Endodermal cell (in vitro differentiated cells): ENCODE measurements at regions not wholly inside any gene's neighbourhood (a gene's known extent, or its start where the extent isn't known, plus 50 kb on each side); places are given as distances from the start of the nearest gene placed in this dataset.

Experiments
- DNase-seq: peaks from one replicate; pipeline ENCODE4 v3.0.0-alpha.2; 2017
- H3K27ac ChIP-seq: 2 replicates; pipeline ENCODE4 v1.5.1; 2013; ENCODE audit warnings: mild to moderate bottlenecking, low read depth, low read length, moderate library complexity
- H3K27me3 ChIP-seq: 2 replicates; pipeline ENCODE4 v1.6.1; 2013; ENCODE audit warnings: mild to moderate bottlenecking, low read length, moderate library complexity; ENCODE audit not compliant: insufficient read depth, control insufficient read depth, poor library complexity, severe bottlenecking
- H3K36me3 ChIP-seq: 2 replicates; pipeline ENCODE4 v1.7.0; 2013; ENCODE audit warnings: mild to moderate bottlenecking, low read length, moderate library complexity; ENCODE audit not compliant: control insufficient read depth, insufficient read depth
- H3K4me1 ChIP-seq: one replicate; pipeline ENCODE4 v1.7.0; 2013; ENCODE audit warnings: low read length; ENCODE audit not compliant: control insufficient read depth, insufficient read depth
- H3K4me3 ChIP-seq: 2 replicates; pipeline ENCODE4 v1.5.1; 2013; ENCODE audit warnings: mild to moderate bottlenecking, low read length, moderate library complexity
- H3K9ac ChIP-seq: 2 replicates; pipeline ENCODE4 v1.6.1; 2013; ENCODE audit warnings: mild to moderate bottlenecking, low read length, moderate library complexity; ENCODE audit not compliant: poor library complexity, severe bottlenecking; ENCODE audit errors: extremely low read depth
- H3K9me3 ChIP-seq: 2 replicates; pipeline ENCODE4 v1.6.1; 2013; ENCODE audit warnings: mild to moderate bottlenecking, low read length, moderate library complexity; ENCODE audit not compliant: control insufficient read depth
- H3K27ac Mint-ChIP-seq: 2 replicates; pipeline ENCODE4 v1.8.0; 2020; ENCODE audit warnings: mixed read lengths
- H3K27me3 Mint-ChIP-seq: 2 replicates; pipeline ENCODE4 v1.8.0; 2021; ENCODE audit warnings: mild to moderate bottlenecking, mixed read lengths; ENCODE audit not compliant: insufficient read depth
- H3K36me3 Mint-ChIP-seq: 2 replicates; pipeline ENCODE4 v1.8.0; 2020; ENCODE audit warnings: low read depth, mixed read lengths
- H3K4me1 Mint-ChIP-seq: 2 replicates; pipeline ENCODE4 v1.8.0; 2020; ENCODE audit warnings: mixed read lengths
- H3K4me3 Mint-ChIP-seq: 2 replicates; pipeline ENCODE4 v1.8.0; 2020; ENCODE audit warnings: mild to moderate bottlenecking, moderate library complexity, mixed read lengths
- H3K9me3 Mint-ChIP-seq: 2 replicates; pipeline ENCODE4 v1.8.0; 2020; ENCODE audit warnings: mild to moderate bottlenecking, mixed read lengths
- WGBS, 2 experiments: methylation state at CpG; one replicate each; pipeline versions ENCODE4 v1.1.5 to v1.1.7; 2013; ENCODE audit warnings: missing lambda C conversion rate in 2 of 2, mixed read lengths in 1 of 2; ENCODE audit not compliant: insufficient coverage in 1 of 2, insufficient read length in 1 of 2; 5-methylcytosine and 5-hydroxymethylcytosine counted together
- TF ChIP-seq, protein P1 (sequence below): fragments of 200-600 bp; sonication (generic); conservative IDR thresholded peaks from 2 replicates; pipeline ENCODE4 v1.5.0; 2021; ENCODE audit warnings: antibody characterized with exemption, mild to moderate bottlenecking

DNA sequence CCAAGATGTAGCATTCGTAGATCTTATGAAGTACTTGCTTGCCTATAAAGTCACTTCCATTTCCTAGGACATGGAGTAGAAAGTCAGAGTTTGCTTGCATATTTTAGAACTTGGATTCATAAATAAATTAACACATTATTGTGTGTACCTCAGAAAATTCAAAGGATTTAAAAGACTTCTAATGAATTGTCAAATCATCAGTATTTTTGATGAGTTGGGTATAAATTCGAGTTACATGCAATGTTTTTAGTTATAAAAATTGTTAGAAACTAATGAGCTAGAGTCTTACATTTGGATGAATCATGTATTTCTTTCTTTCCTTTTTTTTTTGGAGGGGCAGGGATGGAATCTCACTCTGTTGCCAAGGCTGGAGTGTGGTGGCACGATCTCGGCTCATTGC, 156.9 kb upstream of the KCNJ16 start:
- WGBS, 2 experiments = 92 to 93% methylated on average over 4 of the region's 4 CpGs
- Mint-ChIP-seq H3K27ac (no peak overlapping the region), H3K9me3 (peaks cover 9% of the 10 kb centered on the region)

GRCh38 chr17:69919789-69920188, 155.2 kb upstream of the KCNJ16 start:
- H3K9ac ChIP-seq = no peak overlapping the region
- 97 to 100% methylated on average over 1 to 2 of the region's 2 CpGs for WGBS, 2 experiments

More for the DNA sequence above, 156.9 kb upstream of the KCNJ16 start:
- Histone ChIP-seq H3K36me3 (no peaks in the 10 kb centered on the region), H3K27ac (no peak overlapping the region), H3K4me1 (no peaks in the 10 kb centered on the region), H3K9me3 (peaks cover 8% of the 10 kb centered on the region), H3K27me3 (no peaks in the 10 kb centered on the region), H3K9ac (no peak overlapping the region), H3K4me3 (no peak overlapping the region)
- DNase-seq = no peak
- no peak overlapping the region for H3K4me3 Mint-ChIP-seq
- TF ChIP-seq, protein P1, sequence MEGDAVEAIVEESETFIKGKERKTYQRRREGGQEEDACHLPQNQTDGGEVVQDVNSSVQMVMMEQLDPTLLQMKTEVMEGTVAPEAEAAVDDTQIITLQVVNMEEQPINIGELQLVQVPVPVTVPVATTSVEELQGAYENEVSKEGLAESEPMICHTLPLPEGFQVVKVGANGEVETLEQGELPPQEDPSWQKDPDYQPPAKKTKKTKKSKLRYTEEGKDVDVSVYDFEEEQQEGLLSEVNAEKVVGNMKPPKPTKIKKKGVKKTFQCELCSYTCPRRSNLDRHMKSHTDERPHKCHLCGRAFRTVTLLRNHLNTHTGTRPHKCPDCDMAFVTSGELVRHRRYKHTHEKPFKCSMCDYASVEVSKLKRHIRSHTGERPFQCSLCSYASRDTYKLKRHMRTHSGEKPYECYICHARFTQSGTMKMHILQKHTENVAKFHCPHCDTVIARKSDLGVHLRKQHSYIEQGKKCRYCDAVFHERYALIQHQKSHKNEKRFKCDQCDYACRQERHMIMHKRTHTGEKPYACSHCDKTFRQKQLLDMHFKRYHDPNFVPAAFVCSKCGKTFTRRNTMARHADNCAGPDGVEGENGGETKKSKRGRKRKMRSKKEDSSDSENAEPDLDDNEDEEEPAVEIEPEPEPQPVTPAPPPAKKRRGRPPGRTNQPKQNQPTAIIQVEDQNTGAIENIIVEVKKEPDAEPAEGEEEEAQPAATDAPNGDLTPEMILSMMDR = no peak
- no peaks in the 10 kb centered on the region for H3K27me3 Mint-ChIP-seq
- no peaks in the 10 kb centered on the region for H3K36me3 Mint-ChIP-seq
- no peaks in the 10 kb centered on the region for H3K4me1 Mint-ChIP-seq

GRCh38 chr17:69921046-69921445, 154.0 kb upstream of the KCNJ16 start:
- H3K36me3 Mint-ChIP-seq = no peaks in the 10 kb centered on the region
- Histone ChIP-seq H3K27ac (no peak overlapping the region), H3K4me3 (no peak overlapping the region), H3K9me3 (peaks cover 8% of the 10 kb centered on the region), H3K9ac (no peak overlapping the region), H3K4me1 (no peaks in the 10 kb centered on the region), H3K36me3 (no peaks in the 10 kb centered on the region), H3K27me3 (no peaks in the 10 kb centered on the region)
- no peaks in the 10 kb centered on the region for H3K27me3 Mint-ChIP-seq
- no peaks in the 10 kb centered on the region for H3K4me1 Mint-ChIP-seq
- no peak overlapping the region for H3K4me3 Mint-ChIP-seq
- whole genome bisulfite sequencing, 2 experiments = 97% methylated on average over 1 of the region's 1 CpG; no CpG with 5 or more reads in 1 of the 2 experiments
- peaks cover 9% of the 10 kb centered on the region for H3K9me3 Mint-ChIP-seq
- H3K27ac Mint-ChIP-seq = no peak overlapping the region
- no peak for DNase-seq
- TF ChIP-seq, protein P1 = no peak

More at GRCh38 chr17:69919789-69920188, 155.2 kb upstream of the KCNJ16 start:
- H3K4me3 ChIP-seq = no peak overlapping the region
- no peak overlapping the region for H3K4me3 Mint-ChIP-seq
- H3K27ac Mint-ChIP-seq = no peak overlapping the region
- H3K27me3 ChIP-seq = no peaks in the 10 kb centered on the region
- DNase-seq = no peak
- no peaks in the 10 kb centered on the region for H3K4me1 Mint-ChIP-seq
- H3K27ac ChIP-seq = no peak overlapping the region
- H3K36me3 Mint-ChIP-seq = no peaks in the 10 kb centered on the region
- peaks cover 8% of the 10 kb centered on the region for H3K9me3 ChIP-seq
- peaks cover 9% of the 10 kb centered on the region for H3K9me3 Mint-ChIP-seq
- H3K36me3 ChIP-seq = no peaks in the 10 kb centered on the region
- H3K27me3 Mint-ChIP-seq = no peaks in the 10 kb centered on the region
- H3K4me1 ChIP-seq = no peaks in the 10 kb centered on the region
- TF ChIP-seq, protein P1 = no peak
